ENCODE measurements at regions not wholly inside any gene's neighbourhood (a gene's known extent, or its start where the extent isn't known, plus 50 kb on each side); places are given as distances from the start of the nearest gene placed in this dataset.

DNA sequence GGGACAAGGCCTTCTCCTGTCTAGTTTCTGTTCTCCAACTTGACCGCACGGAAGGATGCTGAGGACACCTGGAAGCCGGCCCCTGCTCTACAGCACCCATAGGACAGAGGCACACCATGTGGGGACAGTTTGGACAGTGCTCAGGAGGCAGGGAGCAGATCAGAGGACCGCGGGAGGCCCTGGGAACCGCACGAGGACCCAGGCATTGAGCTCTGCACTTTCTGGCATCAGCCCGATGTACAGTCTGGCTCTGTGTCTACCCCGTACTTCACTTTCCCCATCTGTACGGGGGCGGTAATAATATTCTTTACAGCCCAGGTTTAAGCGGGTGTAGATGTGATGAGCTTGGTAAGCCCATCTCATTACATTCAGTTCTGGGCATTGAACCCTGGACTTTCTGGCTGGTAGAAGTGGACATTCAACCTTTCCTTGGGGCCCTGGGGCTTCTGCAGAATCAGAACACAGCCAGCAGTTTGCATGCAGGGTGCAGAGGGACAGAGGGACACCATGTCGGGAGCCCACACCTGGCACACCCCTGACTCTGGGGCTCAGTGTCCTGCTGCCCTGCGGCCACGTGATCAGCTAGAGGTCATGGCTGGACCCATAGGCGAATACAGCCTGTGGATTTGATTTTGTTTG is 258.7 kb downstream of the SEC14L1 start (continued):
- TF ChIP-seq CTCF (IDR thresholded peaks at IDR 0.05; ENCODE audit: low read depth, low read length, missing input control) (no peak), ATF3 (IDR thresholded peaks at IDR 0.05) (no peak)

DNA sequence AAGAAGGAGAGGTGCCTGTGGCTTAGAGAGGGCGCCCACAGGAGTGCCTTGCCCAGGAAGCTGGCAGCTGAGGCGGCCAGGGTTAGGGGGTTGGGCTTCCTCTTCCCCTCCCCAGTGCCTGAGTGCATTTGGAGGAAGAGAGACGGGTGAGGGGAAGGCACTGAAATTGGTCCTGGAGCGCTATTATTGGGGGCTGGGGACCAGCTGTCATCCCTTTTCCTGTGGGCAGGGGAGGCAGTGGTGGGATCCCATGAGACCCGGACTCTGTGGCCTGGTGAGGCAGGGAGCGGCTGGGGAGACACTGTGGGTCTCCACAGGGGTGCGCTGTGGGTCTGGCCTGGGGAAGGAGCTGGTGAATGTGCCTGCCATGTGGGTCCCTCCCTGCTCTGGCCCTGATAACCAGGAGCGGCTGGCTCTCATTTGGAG is 259.7 kb downstream of the SEC14L1 start:
- Histone ChIP-seq H3K4me3 (ENCODE audit: low read depth in 1 of 3, low read length in 3 of 3) (no peak overlapping the region), H3K9me3 (ENCODE audit: control insufficient read depth in 4 of 4, low read length in 3 of 4) (no peaks in the 10 kb centered on the region), H3K36me3 (ENCODE audit: control insufficient read depth in 4 of 4, insufficient read depth in 3 of 4, low read depth in 1 of 4, low read length in 3 of 4) (peaks cover 0 to 19% (median 6%) of the 10 kb centered on the region in 4 donors), H3K27ac (ENCODE audit: low read depth in 1 of 2, low read length in 2 of 2) (peak overlapping the region in 1 of 2 donors; percentile 52), H3K27me3 (ENCODE audit: control insufficient read depth in 4 of 4, insufficient read depth in 4 of 4, low read length in 3 of 4) (no peaks in the 10 kb centered on the region), H3K9ac (ENCODE audit: low read depth in 1 of 2, low read length in 2 of 2) (no peak overlapping the region), H3K4me1 (ENCODE audit: control insufficient read depth in 4 of 4, insufficient read depth in 4 of 4, low read length in 3 of 4) (peaks cover 0 to 9% (median 4%) of the 10 kb centered on the region in 4 donors)
- DNase-seq (ENCODE audit: low spot score), result peak; percentile 51
- TF ChIP-seq ZBTB33 (IDR thresholded peaks at IDR 0.05), result no peak
- TF ChIP-seq ATF3 (IDR thresholded peaks at IDR 0.05), result no peak
- no peak for TF ChIP-seq JUND (IDR thresholded peaks at IDR 0.05)
- no peak for TF ChIP-seq FOXA2 (IDR thresholded peaks at IDR 0.05)
- no peak for TF ChIP-seq HNF4G (IDR thresholded peaks at IDR 0.05)
- TF ChIP-seq RAD21 (IDR thresholded peaks at IDR 0.05), result peak; percentile 42 to 74
- no peak for TF ChIP-seq CTCF (IDR thresholded peaks at IDR 0.05; ENCODE audit: low read depth, low read length, missing input control)
- 77% methylated on average over 8 of the region's 8 CpGs for whole genome bisulfite sequencing

DNA sequence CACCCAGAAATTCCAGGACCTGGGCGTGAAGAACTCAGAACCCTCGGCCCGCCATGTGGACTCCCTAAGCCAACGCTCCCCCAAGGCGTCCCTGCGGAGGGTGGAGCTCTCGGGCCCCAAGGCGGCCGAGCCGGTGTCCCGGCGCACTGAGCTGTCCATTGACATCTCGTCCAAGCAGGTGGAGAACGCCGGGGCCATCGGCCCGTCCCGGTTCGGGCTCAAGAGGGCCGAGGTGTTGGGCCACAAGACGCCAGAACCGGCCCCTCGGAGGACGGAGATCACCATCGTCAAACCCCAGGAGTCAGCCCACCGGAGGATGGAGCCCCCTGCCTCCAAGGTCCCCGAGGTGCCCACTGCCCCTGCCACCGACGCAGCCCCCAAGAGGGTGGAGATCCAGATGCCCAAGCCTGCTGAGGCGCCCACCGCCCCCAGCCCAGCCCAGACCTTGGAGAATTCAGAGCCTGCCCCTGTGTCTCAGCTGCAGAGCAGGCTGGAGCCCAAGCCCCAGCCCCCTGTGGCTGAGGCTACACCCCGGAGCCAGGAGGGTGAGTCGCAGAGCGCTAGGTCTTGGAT is 261.5 kb downstream of the SEC14L1 start:
- H3K27ac ChIP-seq (ENCODE audit: low read depth in 1 of 2, low read length in 2 of 2), result no peak overlapping the region
- WGBS, result 97% methylated on average over 34 of the region's 34 CpGs
- no peak for DNase-seq (ENCODE audit: low spot score)
- H3K4me1 ChIP-seq (ENCODE audit: control insufficient read depth in 4 of 4, insufficient read depth in 4 of 4, low read length in 3 of 4), result peaks cover 0 to 15% (median 4%) of the 10 kb centered on the region in 4 donors
- no peaks in the 10 kb centered on the region for H3K9me3 ChIP-seq (ENCODE audit: control insufficient read depth in 4 of 4, low read length in 3 of 4)
- H3K4me3 ChIP-seq (ENCODE audit: low read depth in 1 of 3, low read length in 3 of 3), result no peak overlapping the region
- TF ChIP-seq SP1 (IDR thresholded peaks at IDR 0.05) (no peak), ZBTB33 (IDR thresholded peaks at IDR 0.05) (no peak)
- no peak overlapping the region for H3K9ac ChIP-seq (ENCODE audit: low read depth in 1 of 2, low read length in 2 of 2)
- peaks cover 0 to 19% (median 6%) of the 10 kb centered on the region in 4 donors for H3K36me3 ChIP-seq (ENCODE audit: control insufficient read depth in 4 of 4, insufficient read depth in 3 of 4, low read depth in 1 of 4, low read length in 3 of 4)
- no peaks in the 10 kb centered on the region for H3K27me3 ChIP-seq (ENCODE audit: control insufficient read depth in 4 of 4, insufficient read depth in 4 of 4, low read length in 3 of 4)

Data from liver (tissue), 8 donors.